Heart left ventricle (tissue), 16 donors: ENCODE measurements at regions not wholly inside any gene's neighbourhood (a gene's known extent, or its start where the extent isn't known, plus 50 kb on each side); places are given as distances from the start of the nearest gene placed in this dataset.

Experiments
- ATAC-seq, 4 donors: fragments of 200-7000 bp; cut with Tn5 transposase; one replicate each; pipeline ENCODE4 v1.9.1; 2020 to 2022; ENCODE audit warnings: moderate library complexity in 4 of 4, mild to moderate bottlenecking in 3 of 4, moderate number of reproducible peaks in 1 of 4
- DNase-seq, 5 donors: peaks; one replicate each; pipeline ENCODE4 v3.0.0-alpha.2; 2020
- H3K27ac ChIP-seq, 12 donors: fragments of 200-600 bp; sonication (generic) in 4 of 12; one replicate each; pipeline versions ENCODE4 v1.5.0 to v1.8.0; 2016 to 2022; ENCODE audit warnings: mild to moderate bottlenecking in 2 of 12
- H3K27me3 ChIP-seq, 9 donors: fragments of 200-600 bp; sonication (generic) in 2 of 9; one replicate each; pipeline versions ENCODE4 v1.5.1 to v1.8.0; 2016 to 2022; ENCODE audit warnings: mild to moderate bottlenecking in 3 of 9
- H3K36me3 ChIP-seq, 9 donors: fragments of 200-600 bp; sonication (generic) in 2 of 9; one replicate each; pipeline versions ENCODE4 v1.5.0 to v1.8.0; 2018 to 2022; ENCODE audit warnings: mild to moderate bottlenecking in 2 of 9
- H3K4me1 ChIP-seq, 12 donors: fragments of 200-600 bp; sonication (generic) in 4 of 12; one replicate each; pipeline versions ENCODE4 v1.5.0 to v1.8.0; 2016 to 2022; ENCODE audit warnings: mild to moderate bottlenecking in 3 of 12
- H3K4me3 ChIP-seq, 12 donors: fragments of 200-600 bp; sonication (generic) in 4 of 12; one replicate each; pipeline versions ENCODE4 v1.5.0 to v1.8.0; 2017 to 2022; ENCODE audit warnings: mild to moderate bottlenecking in 9 of 12, moderate library complexity in 4 of 12
- H3K9me3 ChIP-seq, 12 donors: fragments of 200-600 bp; sonication (generic) in 4 of 12; one replicate each; pipeline versions ENCODE4 v1.5.0 to v1.8.0; 2016 to 2022; ENCODE audit warnings: mild to moderate bottlenecking in 1 of 12
- CTCF ChIP-seq, 12 donors: fragments of 200-600 bp; sonication (generic) in 4 of 12; IDR thresholded peaks; one replicate each; pipeline versions ENCODE4 v1.5.0 to v1.8.0; 2018 to 2022; ENCODE audit warnings: antibody characterized with exemption in 12 of 12, mild to moderate bottlenecking in 5 of 12
- POLR2A ChIP-seq, 2 donors: fragments of 450-650 bp; IDR thresholded peaks; one replicate each; pipeline ENCODE4 v1.6.1; 2017; ENCODE audit warnings: antibody characterized with exemption in 2 of 2, mild to moderate bottlenecking in 2 of 2, moderate library complexity in 2 of 2
- WGBS, 4 donors: extraction: QIAGEN DNeasy Blood & Tissue Kit in 2 of 4; methylation state at CpG; one replicate each; pipeline versions ENCODE4 v1.1.5 to v1.1.7; 2013 to 2018; 5-methylcytosine and 5-hydroxymethylcytosine counted together
- intact Hi-C, 10 donors: fragments of 100-400 bp; cut with DNase I; formaldehyde crosslinking; loops; one replicate each; pipeline versions ENCODE4 v1.11.1 to v1.14.2; 2022
- donor health status: ischemic (EF 13 %, LVEDD 7.1; RV severe dilation, severe dysfunction).
- donor health status: healthy with polysubstance abuse.
- donor health status: DM: no; HTN: yes; CAD: no.
- donor health status: DM: no; HTN: no; CAD: no.
- donor health status: ischemic (EF 25% LVEDD 6.9; RV normal size, moderate dysfunction).
- donor health status: ischemic (EF 25% LVEDD 5.7; RV mildly dilated, moderate dysfunction).
- donor health status: healthy.
- donor health status: DM: yes; HTN: yes; CAD: no.
- donor health status: ischemic (EF 35%, LVEDD 5.7; RV mildly dilated, moderate dysfunction).
- donor health status: nonischemic (EF 11% LVEDD 7.7; RV severe dilation, severe dysfunction).
- donor health status: DM: yes; HTN: yes; CAD: no.
- donor health status: PGD.
- donor health status: ischemic (EF 29% LVEDD 5.4; RV normal size, mild dysfunction).
- donor health status: nonischemic (EF 23%, LVEDD 6.1; RV moderate dilation, normal function).

- Histone ChIP-seq H3K27me3 (no peaks in the 10 kb centered on the region), H3K27ac (no peak overlapping the region), H3K4me1 (peaks cover 0 to 5% (median 0%) of the 10 kb centered on the region in 12 donors), H3K4me3 (no peak overlapping the region), H3K9me3 (no peaks in the 10 kb centered on the region), H3K36me3 (no peaks in the 10 kb centered on the region)
- TF ChIP-seq CTCF (IDR thresholded peaks at IDR 0.05) (peak in 5 of 12 donors; percentile 24 to 42 (median 29)), POLR2A (IDR thresholded peaks at IDR 0.05) (no peak)
- intact Hi-C loops = no loop called here
- ATAC-seq (peak in 1 of 4 donors; percentile 42), DNase-seq (no peak)
Measured at GRCh38 chr11:103659206-103659618, 377.2 kb upstream of the DDI1 start.

GRCh38 chr11:103659743-103660142 lies 376.7 kb upstream of the DDI1 start:
- intact Hi-C loops = no loop called here
- H3K4me1 ChIP-seq = peaks cover 0 to 5% (median 0%) of the 10 kb centered on the region in 12 donors
- no peak overlapping the region for H3K27ac ChIP-seq
- H3K27me3 ChIP-seq = no peaks in the 10 kb centered on the region
- H3K4me3 ChIP-seq = no peak overlapping the region
- no peaks in the 10 kb centered on the region for H3K9me3 ChIP-seq
- DNase-seq (no peak), ATAC-seq (no peak)
- no peak for TF ChIP-seq POLR2A (IDR thresholded peaks at IDR 0.05)
- no peak for TF ChIP-seq CTCF (IDR thresholded peaks at IDR 0.05)
- H3K36me3 ChIP-seq = no peaks in the 10 kb centered on the region

GRCh38 chr11:103661185-103661584 lies 375.3 kb upstream of the DDI1 start:
- no peak for DNase-seq
- no peak overlapping the region for H3K4me3 ChIP-seq
- intact Hi-C loops = no loop called here
- H3K27me3 ChIP-seq = no peaks in the 10 kb centered on the region
- H3K9me3 ChIP-seq = no peaks in the 10 kb centered on the region
- H3K4me1 ChIP-seq = peaks cover 0 to 5% (median 0%) of the 10 kb centered on the region in 12 donors
- no peak overlapping the region for H3K27ac ChIP-seq
- no peak for TF ChIP-seq POLR2A (IDR thresholded peaks at IDR 0.05)
- no peak for TF ChIP-seq CTCF (IDR thresholded peaks at IDR 0.05)
- no peaks in the 10 kb centered on the region for H3K36me3 ChIP-seq
- no peak for ATAC-seq

- H3K27me3 ChIP-seq = no peaks in the 10 kb centered on the region
- intact Hi-C loops = no loop called here
- ATAC-seq (no peak), DNase-seq (no peak)
- no peak for TF ChIP-seq CTCF (IDR thresholded peaks at IDR 0.05)
- no peak for TF ChIP-seq POLR2A (IDR thresholded peaks at IDR 0.05)
- H3K27ac ChIP-seq = no peak overlapping the region
- no peaks in the 10 kb centered on the region for H3K36me3 ChIP-seq
- H3K9me3 ChIP-seq = no peaks in the 10 kb centered on the region
- 0% methylated on average over 1 of the region's 1 CpG for WGBS, 4 donors
- no peak overlapping the region for H3K4me3 ChIP-seq
- peaks cover 0 to 5% (median 0%) of the 10 kb centered on the region in 12 donors for H3K4me1 ChIP-seq
Measured at GRCh38 chr11:103661991-103662390, 374.4 kb upstream of the DDI1 start.
